NCI-H446 treated with DMSO at 0.1 percent for 48 hours (cell line): ENCODE measurements at regions not wholly inside any gene's neighbourhood (a gene's known extent, or its start where the extent isn't known, plus 50 kb on each side); places are given as distances from the start of the nearest gene placed in this dataset.
A peak's percentile ranks its signal among the peaks of the same experiment; 100 is the strongest.
"Not testable (repeated sequence)": the region's sequence is repeated elsewhere in the genome, so short reads cannot be mapped to it uniquely, and the experiment has no call there.

ENCODE experiments used
- DNase-seq: peaks from one replicate; lab custom pipeline; 2025; lab: John Stamatoyannopoulos, UW

- DNase-seq: no peak
These were observed 964.6 kb downstream of the HACE1 start for GRCh38 chr6:103895136-103895535.

DNA sequence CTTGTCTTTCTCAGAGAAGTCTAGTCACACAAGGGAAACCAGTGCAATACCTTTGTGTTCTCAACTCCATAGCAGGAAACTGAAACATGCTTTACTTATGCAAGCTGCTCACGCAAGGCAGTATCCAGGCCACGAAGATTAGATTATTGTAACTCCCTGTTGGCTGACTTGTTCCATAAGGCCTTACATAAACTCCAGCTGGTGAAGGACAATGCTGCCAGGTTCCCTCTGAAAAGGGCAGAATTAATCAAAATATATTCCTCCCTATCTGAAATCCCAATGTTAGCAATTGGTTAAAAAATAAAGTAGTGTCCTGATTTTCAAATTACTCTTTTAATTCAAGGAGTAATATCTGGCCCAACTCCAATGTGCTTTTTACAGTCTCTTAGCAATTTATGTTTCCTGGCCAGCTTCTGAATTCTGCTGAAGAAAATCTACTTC, 966.6 kb downstream of the HACE1 start:
- peak; percentile 62 for DNase-seq

DNA sequence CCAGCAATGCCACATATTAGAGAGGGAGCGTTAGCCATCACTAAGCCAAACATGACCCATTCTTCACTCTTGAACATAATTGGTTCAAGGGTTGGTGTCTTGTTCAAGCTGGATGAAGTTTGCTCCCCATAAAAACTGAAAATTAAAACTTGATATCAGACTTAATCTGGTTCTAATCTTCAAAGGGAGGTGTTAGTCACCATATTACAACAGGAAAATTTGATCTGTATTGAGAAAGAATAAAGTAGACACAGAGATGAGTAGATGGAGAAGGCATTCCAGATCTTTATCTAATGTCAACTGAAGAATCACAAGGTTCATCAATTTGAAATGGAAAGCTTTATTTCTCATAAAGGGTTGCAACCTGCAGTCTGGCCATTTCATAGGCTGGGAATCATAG, 972.8 kb downstream of the HACE1 start:
- DNase-seq: no peak

- no peak for DNase-seq
These were observed 974.3 kb downstream of the HACE1 start for GRCh38 chr6:103885446-103885845.

DNA sequence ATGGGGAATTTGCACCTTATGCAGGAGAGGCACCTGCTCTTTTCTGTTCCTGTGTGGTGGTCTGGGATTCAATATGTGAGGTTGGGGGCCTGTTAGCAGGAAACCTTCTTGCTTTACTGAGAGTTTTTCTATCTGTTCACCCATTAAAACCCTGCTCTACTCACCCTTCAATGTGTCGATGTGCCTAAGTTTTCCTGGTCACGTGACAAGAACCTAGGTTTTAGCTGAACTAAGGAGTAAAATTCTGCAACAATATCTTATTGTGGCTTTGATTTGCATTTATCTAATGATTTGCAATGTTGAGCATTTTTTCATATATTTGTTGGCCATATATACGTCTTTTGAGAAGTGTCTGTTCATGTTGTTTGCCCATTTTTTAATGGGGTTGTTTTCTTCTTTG, 979.9 kb downstream of the HACE1 start:
- no peak for DNase-seq

- DNase-seq: no peak
These were observed 984.5 kb downstream of the HACE1 start for GRCh38 chr6:103875221-103875620.

GRCh38 chr6:103874575-103874974, 985.1 kb downstream of the HACE1 start:
- no peak for DNase-seq

- DNase-seq: no peak
These were observed 987.0 kb downstream of the HACE1 start for GRCh38 chr6:103872678-103873077.

DNA sequence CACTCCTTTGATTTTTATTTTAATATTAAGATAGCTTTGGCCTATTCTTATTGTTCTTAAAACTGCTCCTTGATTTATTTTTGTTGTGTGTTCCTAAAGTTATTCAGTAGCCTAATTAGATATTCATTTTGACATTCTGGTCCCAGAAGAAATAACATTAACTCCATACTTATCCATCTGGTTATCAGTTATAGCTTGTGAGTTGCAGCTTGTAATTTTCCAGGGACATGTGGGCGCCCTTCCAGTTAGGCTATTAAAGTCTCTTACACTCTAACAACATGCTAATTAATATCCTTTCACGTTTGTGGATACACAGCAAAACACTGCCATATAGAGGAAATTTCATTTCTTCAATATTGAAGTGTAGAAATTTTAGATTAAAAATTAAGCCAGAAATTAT, 987.5 kb downstream of the HACE1 start:
- peak; percentile 37 for DNase-seq

- DNase-seq: no peak
These were observed 988.7 kb downstream of the HACE1 start for GRCh38 chr6:103870970-103871369.

GRCh38 chr6:103862297-103862696, 997.4 kb downstream of the HACE1 start:
- DNase-seq: no peak

- DNase-seq: no peak
These were observed 1001.7 kb downstream of the HACE1 start for GRCh38 chr6:103858003-103858402.

- no peak for DNase-seq
These were observed 1004.0 kb downstream of the HACE1 start for GRCh38 chr6:103855750-103856149.

- DNase-seq: no peak
These were observed 1005.7 kb downstream of the HACE1 start for GRCh38 chr6:103854059-103854458.

- DNase-seq: no peak
These were observed 1021.3 kb downstream of the HACE1 start for GRCh38 chr6:103838457-103838856.

- no peak for DNase-seq
These were observed 1033.5 kb downstream of the HACE1 start for GRCh38 chr6:103826209-103826608.

GRCh38 chr6:103820148-103820547, 1039.6 kb downstream of the HACE1 start:
- no peak for DNase-seq

- DNase-seq: no peak
These were observed 1040.2 kb downstream of the HACE1 start for GRCh38 chr6:103819509-103819908.

GRCh38 chr6:103812970-103813369, 1046.7 kb downstream of the HACE1 start:
- DNase-seq: no peak

DNA sequence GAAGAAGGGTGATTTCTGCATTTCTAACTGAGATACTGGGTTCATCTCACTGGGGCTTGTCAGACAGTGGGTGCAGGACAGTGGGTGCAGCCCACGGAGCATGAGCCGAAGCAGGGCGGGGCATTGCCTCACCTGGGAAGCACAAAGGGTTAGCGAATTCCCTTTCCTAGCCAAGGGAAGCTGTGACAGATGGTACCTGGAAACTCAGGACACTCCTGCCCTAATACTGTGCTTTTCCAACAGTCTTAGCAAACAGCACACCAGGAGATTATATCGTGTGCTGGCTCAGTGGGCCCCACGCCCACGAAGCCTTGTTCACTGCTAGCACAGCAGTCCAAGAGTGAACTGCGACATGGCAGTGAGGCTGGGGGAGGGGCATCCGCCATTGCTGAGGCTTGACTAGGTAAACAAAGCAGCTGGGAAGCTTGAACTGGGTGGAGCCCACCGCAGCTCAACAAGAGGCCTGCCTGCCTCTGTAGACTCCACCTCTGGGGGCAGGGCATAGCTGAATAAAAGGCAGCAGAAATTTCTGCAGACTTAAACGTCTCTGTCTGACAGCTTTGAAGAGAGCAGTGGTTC, 1057.7 kb downstream of the HACE1 start:
- not testable (repeated sequence) for DNase-seq

DNA sequence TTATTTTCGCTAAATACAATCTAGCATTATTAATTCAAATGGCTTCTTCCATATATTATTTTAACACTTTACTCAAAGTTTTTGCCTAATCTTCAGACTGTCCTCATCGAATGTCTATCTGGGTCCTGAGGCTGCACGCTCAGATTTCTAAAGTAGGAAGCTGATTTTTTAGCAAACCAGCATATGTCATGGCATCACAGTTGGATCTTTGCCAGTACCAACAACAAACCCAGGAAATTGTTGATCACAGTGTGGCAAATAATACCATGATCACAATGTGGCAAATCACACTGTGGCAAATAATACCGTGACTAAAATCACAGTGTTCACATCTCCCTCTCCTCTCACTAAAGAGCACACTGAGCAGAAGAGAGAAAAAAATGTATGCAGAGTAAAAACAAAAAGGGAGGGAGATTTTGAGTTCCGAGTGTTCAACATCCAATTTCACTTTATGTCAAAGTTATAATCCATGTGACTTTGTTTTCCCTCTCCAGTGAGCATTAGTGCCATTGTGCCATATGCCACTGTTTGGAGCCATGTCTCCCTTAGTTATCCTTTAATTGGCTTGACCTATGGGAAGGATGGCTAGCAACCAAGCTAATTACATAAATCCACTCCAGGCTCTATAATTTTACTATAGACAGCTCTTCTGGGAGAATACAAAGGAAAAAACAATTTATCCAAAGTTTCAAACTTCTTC, 1059.6 kb downstream of the HACE1 start:
- DNase-seq: peak; percentile 83

GRCh38 chr6:103798166-103798565, 1061.6 kb downstream of the HACE1 start:
- peak; percentile 61 for DNase-seq

DNA sequence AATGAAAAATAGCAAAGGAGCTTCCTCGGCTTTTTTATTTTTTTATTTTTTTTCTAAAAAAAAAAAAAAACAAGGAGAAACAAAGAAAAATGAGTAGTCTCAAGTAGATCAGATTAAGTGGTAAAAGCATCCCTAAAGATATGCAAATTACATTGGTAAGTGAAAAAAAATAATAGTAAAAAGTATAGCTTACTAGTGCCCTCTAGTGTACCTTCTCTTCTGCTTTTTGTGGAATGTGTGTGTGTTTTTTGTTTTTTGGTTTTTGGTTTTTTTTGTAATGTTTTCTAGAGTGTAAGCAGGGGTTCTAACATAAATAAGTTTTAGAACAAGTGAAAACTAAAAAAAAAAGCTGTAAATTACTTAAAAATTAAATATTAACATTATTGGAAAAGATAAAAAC, 1062.0 kb downstream of the HACE1 start:
- DNase-seq: peak; percentile 54

DNA sequence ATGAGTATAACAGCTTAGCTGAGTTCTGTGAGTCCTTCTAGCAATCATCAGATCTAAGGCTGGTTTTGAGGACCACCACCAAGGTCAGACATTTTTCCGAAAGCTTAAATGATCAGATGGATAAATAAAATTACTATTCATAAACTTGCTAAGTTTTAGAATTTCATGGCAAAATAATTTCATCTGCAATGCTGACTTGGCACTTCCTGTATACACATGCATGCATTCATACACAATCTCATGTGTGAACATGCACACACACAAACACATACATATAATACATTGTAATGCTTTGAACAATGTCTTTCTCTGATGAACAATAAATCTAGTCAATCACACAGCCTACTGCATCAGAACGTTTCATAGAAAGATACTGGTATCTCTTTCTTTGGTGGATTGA, 1068.3 kb downstream of the HACE1 start:
- DNase-seq: no peak
